LoVo (cell line): ENCODE measurements at regions not wholly inside any gene's neighbourhood (a gene's known extent, or its start where the extent isn't known, plus 50 kb on each side); places are given as distances from the start of the nearest gene placed in this dataset.

Experiments
- DNase-seq: peaks from one replicate; pipeline ENCODE4 v3.0.0-alpha.2; 2016; ENCODE audit warnings: low spot score

DNA sequence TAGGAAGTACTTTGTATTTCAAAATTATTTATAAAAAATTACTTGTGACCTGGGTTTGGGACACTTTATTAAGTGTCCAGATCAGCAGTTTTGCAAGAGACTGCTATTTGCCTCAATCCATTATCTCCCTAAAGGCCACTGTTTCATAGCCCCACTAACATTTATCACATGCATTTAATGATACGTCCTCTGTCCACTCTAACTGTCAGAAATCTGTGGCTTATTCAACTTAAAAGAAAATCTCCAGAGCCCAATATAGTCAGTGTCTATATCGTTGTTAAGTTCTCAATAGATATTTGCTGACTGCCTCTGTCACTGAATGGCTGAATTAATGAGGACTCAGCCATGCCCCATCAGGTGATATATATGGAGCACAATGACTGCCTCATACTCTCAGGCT lies 553.9 kb upstream of the POM121L12 start:
- no peak for DNase-seq

DNA sequence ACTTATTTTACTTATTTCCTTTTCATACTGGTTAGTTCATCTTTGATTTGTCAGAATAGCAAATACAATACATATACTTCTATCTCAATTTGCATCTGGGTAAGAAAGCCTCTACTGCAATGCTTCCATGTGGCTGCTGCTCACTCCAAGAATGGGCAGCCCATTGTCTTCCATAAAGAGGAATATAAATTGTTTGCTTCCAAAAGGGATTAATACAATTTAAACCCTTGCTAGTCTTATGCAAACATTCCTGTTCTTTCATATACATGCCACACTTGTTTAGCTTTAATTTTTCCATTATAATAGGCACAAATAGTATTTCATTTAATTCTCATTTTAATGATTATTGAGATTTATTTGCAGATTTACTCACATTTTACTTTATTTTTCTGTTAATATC lies 555.4 kb upstream of the POM121L12 start:
- no peak for DNase-seq

DNA sequence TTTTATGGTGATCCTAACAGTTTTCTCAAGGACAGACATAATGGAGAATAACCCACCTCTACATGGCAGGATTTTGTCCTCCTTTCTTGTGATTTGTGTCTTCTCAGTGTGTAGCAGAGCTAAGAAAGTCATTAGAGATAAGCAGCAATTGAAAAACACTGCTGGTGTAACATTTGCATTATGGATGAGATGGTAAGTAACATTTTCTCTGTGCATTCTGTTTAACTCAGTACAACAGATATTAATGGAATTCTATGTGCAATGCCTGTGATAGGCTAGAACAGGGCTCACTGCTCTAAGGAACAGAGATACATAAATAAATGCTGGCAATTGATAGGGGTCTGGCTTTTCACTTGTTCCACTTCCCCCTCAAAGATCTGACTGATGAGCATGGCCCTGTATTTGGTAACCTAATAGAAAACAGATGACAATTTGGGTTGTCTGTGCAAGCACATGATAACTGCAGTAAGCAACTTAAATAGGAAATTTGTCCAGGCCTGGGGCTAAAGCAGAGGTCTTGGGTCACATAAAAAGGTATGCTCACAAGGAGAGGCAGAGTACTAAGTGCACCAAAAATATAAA lies 560.3 kb upstream of the POM121L12 start:
- DNase-seq = no peak

DNA sequence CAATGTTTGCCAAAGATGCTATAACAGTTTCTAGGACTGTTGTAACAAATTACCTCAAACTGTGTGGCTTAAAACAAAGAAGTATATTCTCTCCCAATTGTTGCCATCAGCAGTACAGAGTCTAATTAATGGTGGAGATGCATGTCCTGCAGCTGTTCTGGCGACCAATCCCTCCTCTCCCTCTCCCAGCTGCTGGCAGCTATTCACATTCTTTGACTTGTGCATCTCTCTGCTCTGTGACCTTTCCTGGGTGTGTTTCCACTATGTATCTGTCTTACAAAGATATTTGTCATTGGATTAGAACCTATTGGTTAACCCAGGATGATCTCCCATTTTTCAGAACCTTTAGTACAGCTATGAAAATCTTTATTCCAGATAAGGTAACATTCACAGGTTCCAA lies 561.7 kb upstream of the POM121L12 start:
- DNase-seq = no peak

- no peak for DNase-seq
Observed at GRCh38 chr7:52472006-52472620, 563.3 kb upstream of the POM121L12 start.

- no peak for DNase-seq
Observed at GRCh38 chr7:52465216-52465615, 570.2 kb upstream of the POM121L12 start.

GRCh38 chr7:52463341-52463740 lies 572.1 kb upstream of the POM121L12 start:
- peak; percentile 4 for DNase-seq

GRCh38 chr7:52462474-52462873 lies 573.0 kb upstream of the POM121L12 start:
- no peak for DNase-seq

- no peak for DNase-seq
Observed at GRCh38 chr7:52455571-52455970, 579.9 kb upstream of the POM121L12 start.

DNA sequence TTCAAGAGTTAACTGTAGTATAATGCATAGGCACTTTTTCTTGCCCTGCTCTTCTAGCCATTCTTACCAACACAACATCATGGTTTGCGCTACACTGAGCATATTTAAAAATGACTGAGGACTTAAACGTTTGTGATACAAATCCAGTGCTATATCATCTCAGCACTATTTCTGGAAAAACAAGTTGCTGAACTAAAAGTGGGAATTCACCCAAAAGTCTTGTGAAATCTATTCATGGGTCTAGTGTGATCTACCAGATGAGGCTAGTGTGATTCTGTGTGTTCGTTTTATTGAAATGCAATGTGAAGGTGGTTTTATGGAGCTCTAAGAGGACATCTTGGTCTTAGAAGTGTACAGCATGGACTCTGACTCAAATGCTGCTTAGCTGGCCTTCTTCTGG lies 584.6 kb upstream of the POM121L12 start:
- DNase-seq = no peak

DNA sequence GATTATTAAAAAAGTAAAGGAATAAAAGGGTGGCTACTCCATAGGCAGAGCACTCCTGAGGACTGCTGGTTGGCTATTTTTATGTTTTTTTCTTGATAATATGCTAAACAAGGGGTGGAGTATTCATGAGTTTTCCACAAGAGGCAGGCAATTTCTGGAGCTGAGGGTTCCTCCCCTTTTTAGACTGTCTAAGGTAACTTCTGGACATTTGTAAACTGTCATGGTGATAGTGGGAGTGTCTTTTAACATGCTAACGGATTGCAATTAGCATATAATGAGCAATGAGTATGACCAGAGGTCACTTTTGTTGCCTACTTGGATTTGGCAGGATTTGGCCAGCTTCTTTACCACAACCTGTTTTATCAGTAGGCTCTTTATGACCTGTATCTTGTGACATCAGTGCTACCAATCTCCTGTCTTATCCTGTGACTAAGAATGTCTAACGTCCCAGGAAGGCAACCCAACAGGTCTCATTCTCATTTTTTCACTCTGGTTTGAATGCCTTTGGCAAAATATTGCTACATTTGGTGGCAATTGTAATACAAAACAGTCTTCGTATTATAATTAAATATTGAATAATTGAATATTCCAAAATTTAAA lies 587.8 kb upstream of the POM121L12 start:
- DNase-seq = no peak

- DNase-seq = no peak
Observed at GRCh38 chr7:52436278-52436677, 599.2 kb upstream of the POM121L12 start.

GRCh38 chr7:52431082-52431815 lies 604.2 kb upstream of the POM121L12 start:
- no peak for DNase-seq

- DNase-seq = no peak
Observed at GRCh38 chr7:52423251-52423650, 612.2 kb upstream of the POM121L12 start.

DNA sequence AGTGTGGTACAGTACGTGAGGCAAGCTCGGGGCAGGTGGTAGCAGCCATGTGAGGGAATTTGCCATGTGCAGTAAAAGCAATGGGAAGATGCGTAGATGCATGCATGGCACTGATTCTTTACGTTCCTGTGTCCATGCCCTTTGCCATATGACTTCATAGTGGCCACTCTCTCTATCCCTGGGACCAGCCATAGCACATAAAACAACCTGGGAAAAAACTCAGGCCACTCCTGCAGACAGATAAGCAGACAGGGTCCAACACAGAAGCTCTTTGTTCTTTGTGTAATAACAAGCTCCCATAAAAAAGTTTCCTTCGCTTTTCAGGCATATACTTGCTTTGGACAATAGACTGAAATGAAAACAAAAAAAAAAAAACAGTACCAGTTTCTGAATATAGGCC lies 622.4 kb upstream of the POM121L12 start:
- no peak for DNase-seq

DNA sequence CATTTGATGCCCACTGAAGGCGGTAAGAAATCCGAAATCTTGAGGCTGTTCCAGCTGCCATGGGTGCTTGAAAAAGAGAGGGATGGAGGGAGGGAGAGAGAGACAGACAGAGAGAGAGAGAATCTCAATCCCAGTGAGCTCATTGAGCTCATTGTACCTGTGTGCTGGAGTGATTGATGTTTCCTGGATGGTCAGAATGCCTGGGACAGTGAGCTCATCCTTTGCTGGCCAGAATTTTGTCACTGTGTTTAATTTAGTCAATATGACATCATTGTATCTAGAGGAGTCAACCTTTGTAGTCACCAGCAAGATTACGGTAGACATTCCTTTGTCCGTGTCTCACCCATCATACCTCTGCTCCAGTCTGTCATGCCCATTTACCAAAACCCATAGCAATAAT lies 625.4 kb upstream of the POM121L12 start:
- no peak for DNase-seq

DNA sequence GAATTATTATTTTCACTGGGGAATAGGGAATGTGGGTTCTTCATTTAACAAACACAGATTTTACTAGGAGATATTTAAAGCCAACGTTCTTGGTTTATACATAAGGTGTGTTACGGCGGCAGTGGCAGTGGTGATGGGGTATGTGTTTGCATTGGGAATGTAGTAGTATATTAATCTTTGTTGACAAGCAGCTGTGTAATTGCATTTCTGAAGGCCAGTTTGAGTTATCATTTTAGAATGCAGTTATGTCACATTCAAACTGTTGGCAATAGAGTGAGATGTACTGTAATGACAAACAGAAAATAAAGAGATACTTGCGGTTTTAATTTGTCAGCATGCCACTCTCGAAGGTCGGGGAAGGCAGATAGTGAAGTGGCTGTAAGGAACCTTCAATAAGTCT lies 628.6 kb upstream of the POM121L12 start:
- no peak for DNase-seq

DNA sequence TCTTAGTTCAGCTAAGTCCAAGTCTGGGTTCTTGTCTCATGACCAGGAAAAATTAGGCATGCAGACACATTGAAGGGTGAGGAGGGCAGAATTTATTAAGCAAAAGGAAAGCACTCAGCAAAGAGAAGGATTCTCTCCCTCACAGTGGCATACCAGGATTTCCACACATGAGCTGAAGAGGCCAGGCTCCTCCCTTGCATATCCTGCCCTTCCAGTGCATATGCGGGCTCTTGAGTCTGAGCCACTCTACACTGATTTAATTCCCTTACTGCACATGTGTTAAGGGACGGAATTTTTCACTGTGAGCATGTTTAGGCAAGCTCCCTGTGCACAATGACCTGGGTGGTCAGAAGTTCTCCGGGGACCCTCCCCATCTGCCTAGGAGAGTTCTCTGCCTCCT lies 652.7 kb upstream of the POM121L12 start:
- no peak for DNase-seq

DNA sequence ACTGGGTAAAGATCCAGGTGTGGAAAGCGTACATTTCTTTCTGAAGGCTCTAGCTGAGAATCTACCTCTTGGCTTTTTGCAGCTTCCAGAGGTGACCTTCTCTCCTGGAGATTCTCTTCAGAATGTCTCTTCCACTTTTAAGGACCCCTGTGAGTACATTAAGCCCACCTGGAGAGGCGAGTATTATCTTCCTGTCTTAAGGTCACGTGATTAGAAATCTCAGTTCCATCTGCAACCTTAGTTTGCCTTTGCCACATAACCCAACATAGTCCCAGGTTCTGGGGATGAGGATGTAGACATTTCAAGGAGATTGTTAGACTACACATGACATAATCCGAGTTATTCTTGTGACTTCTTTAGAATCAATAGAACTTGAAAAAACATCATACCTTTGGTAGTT lies 665.5 kb upstream of the POM121L12 start:
- no peak for DNase-seq

GRCh38 chr7:52365349-52365748 lies 670.1 kb upstream of the POM121L12 start:
- DNase-seq = no peak

DNA sequence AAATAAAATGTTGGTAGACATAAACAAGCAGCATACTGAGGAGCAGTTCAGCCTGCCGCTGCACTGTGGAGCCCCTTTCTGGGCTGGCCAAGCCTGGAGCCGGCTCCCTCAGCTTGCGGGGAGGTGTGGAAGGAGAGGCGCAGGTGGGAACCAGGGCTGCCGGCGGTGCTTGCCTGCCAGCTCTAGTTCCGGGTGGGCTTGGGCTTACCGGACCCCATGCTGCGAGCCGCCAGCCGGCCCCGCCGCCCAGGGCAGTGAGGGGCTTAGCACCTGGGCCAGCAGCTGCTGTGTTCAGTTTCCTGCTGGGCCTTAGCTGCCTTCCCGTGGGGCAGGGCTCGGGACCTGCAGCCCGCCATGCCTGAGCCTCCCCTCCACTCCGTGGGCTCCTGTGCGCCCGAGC lies 672.9 kb upstream of the POM121L12 start:
- no peak for DNase-seq

- no peak for DNase-seq
Observed at GRCh38 chr7:52360541-52360940, 674.9 kb upstream of the POM121L12 start.

DNA sequence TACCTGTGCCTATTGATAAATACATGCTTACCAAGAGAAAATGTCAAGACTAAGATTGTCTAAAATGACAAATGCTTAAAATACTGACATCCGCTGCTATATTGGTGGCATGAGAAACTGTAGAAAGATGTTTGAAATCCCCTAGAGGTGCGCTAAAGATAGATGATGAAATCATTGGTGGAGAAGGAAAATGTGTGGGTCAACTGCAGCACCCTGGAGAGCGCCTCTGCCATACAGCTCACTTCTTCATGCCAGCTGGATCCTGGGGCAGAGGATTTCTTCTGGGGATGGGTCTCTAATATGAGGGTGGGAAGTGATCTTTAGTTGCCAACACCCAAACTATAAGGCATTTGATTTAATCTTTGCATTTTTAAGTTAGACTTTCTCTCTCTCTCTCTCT lies 680.4 kb upstream of the POM121L12 start:
- DNase-seq = peak; percentile 4
